Nephron (organoid): ENCODE measurements at regions not wholly inside any gene's neighbourhood (a gene's known extent, or its start where the extent isn't known, plus 50 kb on each side); places are given as distances from the start of the nearest gene placed in this dataset.

Experiments
- H3K27ac Mint-ChIP-seq, 3 experiments: 2 replicates each; pipeline ENCODE4 v1.8.0; 2020; ENCODE audit warnings: mixed read lengths in 3 of 3, mild to moderate bottlenecking in 2 of 3, moderate library complexity in 1 of 3
- H3K27me3 Mint-ChIP-seq: 2 replicates; pipeline ENCODE4 v1.8.0; 2021; ENCODE audit warnings: low read depth, mild to moderate bottlenecking, moderate library complexity, mixed read lengths
- H3K36me3 Mint-ChIP-seq: 2 replicates; pipeline ENCODE4 v1.8.0; 2020; ENCODE audit warnings: low read depth, mixed read lengths
- H3K4me1 Mint-ChIP-seq: 2 replicates; pipeline ENCODE4 v1.8.0; 2020; ENCODE audit warnings: mixed read lengths
- H3K4me3 Mint-ChIP-seq, 3 experiments: 2 replicates each; pipeline ENCODE4 v1.8.0; 2020; ENCODE audit warnings: mild to moderate bottlenecking in 3 of 3, mixed read lengths in 3 of 3, moderate library complexity in 2 of 3
- H3K9me3 Mint-ChIP-seq: 2 replicates; pipeline ENCODE4 v1.8.0; 2020; ENCODE audit warnings: mixed read lengths
- TF ChIP-seq, protein P1 (sequence below), 3 experiments: fragments of 200-600 bp; sonication (generic); IDR thresholded peaks; one replicate each; pipeline ENCODE4 v1.5.0; 2021; ENCODE audit warnings: antibody characterized with exemption in 3 of 3; ENCODE audit not compliant: unreplicated experiment in 3 of 3

DNA sequence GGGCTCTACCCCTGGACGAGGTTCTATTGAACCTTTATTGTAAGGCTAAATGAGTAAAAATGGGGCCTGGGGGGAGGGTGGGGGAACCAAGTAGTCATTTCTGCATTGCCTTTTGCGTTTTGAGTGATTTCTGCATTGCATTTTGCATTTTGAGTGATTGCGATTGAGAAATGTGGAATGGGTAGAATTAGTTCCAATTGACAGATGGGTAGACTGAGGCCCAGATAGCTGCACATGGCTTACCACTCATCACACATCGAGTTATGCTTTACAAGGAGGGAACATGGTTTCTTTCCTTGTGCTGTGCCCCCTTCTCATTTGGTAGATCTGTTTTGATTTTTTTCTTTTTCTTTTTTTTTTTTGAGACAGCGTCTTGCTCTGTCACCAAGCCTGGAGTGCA, 858.7 kb downstream of the TYW1 start:
- Mint-ChIP-seq H3K27ac (no peak overlapping the region), H3K4me3 (no peak overlapping the region), H3K27me3 (peaks cover 35% of the 10 kb centered on the region), H3K9me3 (peaks cover 8% of the 10 kb centered on the region), H3K36me3 (no peaks in the 10 kb centered on the region), H3K4me1 (peaks cover 14% of the 10 kb centered on the region)
- TF ChIP-seq, protein P1, sequence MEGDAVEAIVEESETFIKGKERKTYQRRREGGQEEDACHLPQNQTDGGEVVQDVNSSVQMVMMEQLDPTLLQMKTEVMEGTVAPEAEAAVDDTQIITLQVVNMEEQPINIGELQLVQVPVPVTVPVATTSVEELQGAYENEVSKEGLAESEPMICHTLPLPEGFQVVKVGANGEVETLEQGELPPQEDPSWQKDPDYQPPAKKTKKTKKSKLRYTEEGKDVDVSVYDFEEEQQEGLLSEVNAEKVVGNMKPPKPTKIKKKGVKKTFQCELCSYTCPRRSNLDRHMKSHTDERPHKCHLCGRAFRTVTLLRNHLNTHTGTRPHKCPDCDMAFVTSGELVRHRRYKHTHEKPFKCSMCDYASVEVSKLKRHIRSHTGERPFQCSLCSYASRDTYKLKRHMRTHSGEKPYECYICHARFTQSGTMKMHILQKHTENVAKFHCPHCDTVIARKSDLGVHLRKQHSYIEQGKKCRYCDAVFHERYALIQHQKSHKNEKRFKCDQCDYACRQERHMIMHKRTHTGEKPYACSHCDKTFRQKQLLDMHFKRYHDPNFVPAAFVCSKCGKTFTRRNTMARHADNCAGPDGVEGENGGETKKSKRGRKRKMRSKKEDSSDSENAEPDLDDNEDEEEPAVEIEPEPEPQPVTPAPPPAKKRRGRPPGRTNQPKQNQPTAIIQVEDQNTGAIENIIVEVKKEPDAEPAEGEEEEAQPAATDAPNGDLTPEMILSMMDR (IDR thresholded peaks at IDR 0.05; ENCODE audit: unreplicated experiment in 3 of 3): no peak

- Mint-ChIP-seq H3K4me1 (peaks cover 14% of the 10 kb centered on the region), H3K9me3 (peaks cover 10% of the 10 kb centered on the region), H3K4me3 (no peak overlapping the region), H3K27ac (no peak overlapping the region), H3K27me3 (peaks cover 32% of the 10 kb centered on the region), H3K36me3 (no peaks in the 10 kb centered on the region)
- TF ChIP-seq, protein P1 (IDR thresholded peaks at IDR 0.05; ENCODE audit: unreplicated experiment in 3 of 3): no peak
Observed at GRCh38 chr7:67856046-67856445, 859.4 kb downstream of the TYW1 start.

DNA sequence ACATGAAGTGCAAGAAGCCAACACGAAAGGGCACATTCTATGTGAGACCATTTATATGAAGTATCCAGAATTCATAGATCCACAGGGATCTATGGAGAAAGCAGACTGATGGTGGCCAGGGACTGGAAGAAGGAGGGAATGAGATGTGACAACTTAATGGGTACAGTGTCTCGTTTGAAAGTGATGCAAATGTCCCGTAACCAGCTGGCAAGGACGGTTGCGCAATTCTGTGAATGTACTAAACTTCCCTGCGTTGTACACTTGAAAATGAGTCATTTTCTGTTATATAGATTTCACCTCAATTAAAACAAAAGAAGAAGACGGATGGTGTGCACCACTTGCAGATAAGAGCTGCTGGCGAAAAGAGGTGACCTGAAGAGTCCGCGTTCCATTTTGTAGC, 861.1 kb downstream of the TYW1 start:
- Mint-ChIP-seq H3K36me3 (peaks cover 4% of the 10 kb centered on the region), H3K4me3 (no peak overlapping the region), H3K4me1 (peaks cover 14% of the 10 kb centered on the region), H3K27me3 (peaks cover 20% of the 10 kb centered on the region), H3K27ac (no peak overlapping the region), H3K9me3 (peaks cover 21% of the 10 kb centered on the region)
- TF ChIP-seq, protein P1 (IDR thresholded peaks at IDR 0.05; ENCODE audit: unreplicated experiment in 3 of 3): no peak

- TF ChIP-seq, protein P1 (IDR thresholded peaks at IDR 0.05; ENCODE audit: unreplicated experiment in 3 of 3): no peak
- Mint-ChIP-seq H3K27me3 (peaks cover 19% of the 10 kb centered on the region), H3K36me3 (peaks cover 4% of the 10 kb centered on the region), H3K4me1 (peaks cover 12% of the 10 kb centered on the region), H3K4me3 (no peak overlapping the region), H3K27ac (no peak overlapping the region), H3K9me3 (peaks cover 25% of the 10 kb centered on the region)
Observed at GRCh38 chr7:67858931-67859330, 862.3 kb downstream of the TYW1 start.

DNA sequence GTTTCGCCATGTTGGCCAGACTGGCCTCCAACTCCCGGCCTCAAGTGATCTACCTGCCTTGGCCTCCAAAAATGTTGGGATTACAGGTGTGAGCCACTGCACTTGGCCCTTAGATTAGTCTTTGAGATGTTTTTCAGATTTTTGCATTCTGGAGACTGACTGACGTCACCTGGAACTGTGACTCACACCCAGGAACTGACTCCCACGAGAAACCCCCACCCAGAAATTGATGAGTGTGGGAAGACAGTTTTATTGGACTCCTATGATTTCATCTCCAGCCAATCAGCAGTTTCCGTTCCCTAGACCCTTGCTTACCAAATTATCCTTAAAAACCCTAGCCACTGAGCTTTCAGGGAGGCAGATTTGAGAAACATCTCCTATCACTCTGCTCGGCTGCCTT, 867.3 kb downstream of the TYW1 start:
- no peaks in the 10 kb centered on the region for H3K27me3 Mint-ChIP-seq
- TF ChIP-seq, protein P1 (IDR thresholded peaks at IDR 0.05; ENCODE audit: unreplicated experiment in 3 of 3): no peak
- peaks cover 4% of the 10 kb centered on the region for H3K36me3 Mint-ChIP-seq
- H3K4me1 Mint-ChIP-seq: no peaks in the 10 kb centered on the region
- no peak overlapping the region for H3K27ac Mint-ChIP-seq
- H3K9me3 Mint-ChIP-seq: peaks cover 26% of the 10 kb centered on the region
- no peak overlapping the region for H3K4me3 Mint-ChIP-seq

- H3K27ac Mint-ChIP-seq: no peak overlapping the region
- TF ChIP-seq, protein P1 (IDR thresholded peaks at IDR 0.05; ENCODE audit: unreplicated experiment in 3 of 3): no peak
- no peak overlapping the region for H3K4me3 Mint-ChIP-seq
- peaks cover 4% of the 10 kb centered on the region for H3K36me3 Mint-ChIP-seq
- H3K4me1 Mint-ChIP-seq: no peaks in the 10 kb centered on the region
- no peaks in the 10 kb centered on the region for H3K27me3 Mint-ChIP-seq
- peaks cover 20% of the 10 kb centered on the region for H3K9me3 Mint-ChIP-seq
Observed at GRCh38 chr7:67866054-67866453, 869.4 kb downstream of the TYW1 start.
